ENCODE measurements at regions not wholly inside any gene's neighbourhood (a gene's known extent, or its start where the extent isn't known, plus 50 kb on each side); places are given as distances from the start of the nearest gene placed in this dataset.

- DNase-seq (ENCODE audit: low read depth in 4 of 4, low spot score in 1 of 4): no peak
These were observed 239.7 kb downstream of the ICOS start for GRCh38 chr2:204176306-204176705.

GRCh38 chr2:204177251-204177976, 240.9 kb downstream of the ICOS start:
- no peak for DNase-seq (ENCODE audit: low read depth in 4 of 4, low spot score in 1 of 4)

- peak; percentile 45 to 64 (median 55) for DNase-seq (ENCODE audit: low read depth in 4 of 4, low spot score in 1 of 4)
These were observed 241.5 kb downstream of the ICOS start for GRCh38 chr2:204177977-204178522.

- DNase-seq (ENCODE audit: low read depth in 4 of 4, low spot score in 1 of 4): no peak
These were observed 244.1 kb downstream of the ICOS start for GRCh38 chr2:204180649-204181048.

GRCh38 chr2:204183608-204184007, 247.0 kb downstream of the ICOS start:
- DNase-seq (ENCODE audit: low read depth in 4 of 4, low spot score in 1 of 4): no peak

GRCh38 chr2:204184226-204184625, 247.7 kb downstream of the ICOS start:
- DNase-seq (ENCODE audit: low read depth in 4 of 4, low spot score in 1 of 4): no peak

- DNase-seq (ENCODE audit: low read depth in 4 of 4, low spot score in 1 of 4): no peak
These were observed 250.9 kb downstream of the ICOS start for GRCh38 chr2:204187229-204188083.

- no peak for DNase-seq (ENCODE audit: low read depth in 4 of 4, low spot score in 1 of 4)
These were observed 255.0 kb downstream of the ICOS start for GRCh38 chr2:204191574-204191973.

- no peak for DNase-seq (ENCODE audit: low read depth in 4 of 4, low spot score in 1 of 4)
These were observed 258.9 kb downstream of the ICOS start for GRCh38 chr2:204195498-204195897.

GRCh38 chr2:204197336-204198005, 260.9 kb downstream of the ICOS start:
- DNase-seq (ENCODE audit: low read depth in 4 of 4, low spot score in 1 of 4): no peak

GRCh38 chr2:204199357-204199756, 262.8 kb downstream of the ICOS start:
- no peak for DNase-seq (ENCODE audit: low read depth in 4 of 4, low spot score in 1 of 4)

- no peak for DNase-seq (ENCODE audit: low read depth in 4 of 4, low spot score in 1 of 4)
These were observed 264.9 kb downstream of the ICOS start for GRCh38 chr2:204201507-204201906.

- DNase-seq (ENCODE audit: low read depth in 4 of 4, low spot score in 1 of 4): no peak
These were observed 265.7 kb downstream of the ICOS start for GRCh38 chr2:204202253-204202652.

GRCh38 chr2:204203704-204204103, 267.1 kb downstream of the ICOS start:
- no peak for DNase-seq (ENCODE audit: low read depth in 4 of 4, low spot score in 1 of 4)

- DNase-seq (ENCODE audit: low read depth in 4 of 4, low spot score in 1 of 4): no peak
These were observed 268.5 kb downstream of the ICOS start for GRCh38 chr2:204205082-204205481.

- no peak for DNase-seq (ENCODE audit: low read depth in 4 of 4, low spot score in 1 of 4)
These were observed 269.0 kb downstream of the ICOS start for GRCh38 chr2:204205538-204205937.

GRCh38 chr2:204207866-204208265, 271.3 kb downstream of the ICOS start:
- DNase-seq (ENCODE audit: low read depth in 4 of 4, low spot score in 1 of 4): no peak

- no peak for DNase-seq (ENCODE audit: low read depth in 4 of 4, low spot score in 1 of 4)
These were observed 277.0 kb downstream of the ICOS start for GRCh38 chr2:204213588-204213987.

- DNase-seq (ENCODE audit: low read depth in 4 of 4, low spot score in 1 of 4): no peak
These were observed 281.5 kb downstream of the ICOS start for GRCh38 chr2:204218040-204218439.

- DNase-seq (ENCODE audit: low read depth in 4 of 4, low spot score in 1 of 4): no peak
These were observed 282.6 kb downstream of the ICOS start for GRCh38 chr2:204219196-204219595.

- no peak for DNase-seq (ENCODE audit: low read depth in 4 of 4, low spot score in 1 of 4)
These were observed 284.3 kb downstream of the ICOS start for GRCh38 chr2:204220896-204221295.

- no peak for DNase-seq (ENCODE audit: low read depth in 4 of 4, low spot score in 1 of 4)
These were observed 286.5 kb downstream of the ICOS start for GRCh38 chr2:204223046-204223445.
